ENCODE measurements at regions not wholly inside any gene's neighbourhood (a gene's known extent, or its start where the extent isn't known, plus 50 kb on each side); places are given as distances from the start of the nearest gene placed in this dataset.
A peak's percentile ranks its signal among the peaks of the same experiment; 100 is the strongest.

GRCh38 chr18:25464227-25464626 is 112.3 kb upstream of the ZNF521 start:
- H3K4me3 ChIP-seq (ENCODE audit: low read depth, low read length) = no peak overlapping the region
- peak; percentile 61 for DNase-seq (ENCODE audit: low read depth)
- TF ChIP-seq CTCF (conservative IDR thresholded peaks at IDR 0.05; ENCODE audit: low read depth, low read length) = no peak

GRCh38 chr18:25463726-25464125 is 111.8 kb upstream of the ZNF521 start:
- no peak overlapping the region for H3K4me3 ChIP-seq (ENCODE audit: low read depth, low read length)
- DNase-seq (ENCODE audit: low read depth) = no peak
- no peak for TF ChIP-seq CTCF (conservative IDR thresholded peaks at IDR 0.05; ENCODE audit: low read depth, low read length)

- no peak overlapping the region for H3K4me3 ChIP-seq (ENCODE audit: low read depth, low read length)
- TF ChIP-seq CTCF (conservative IDR thresholded peaks at IDR 0.05; ENCODE audit: low read depth, low read length) = no peak
- no peak for DNase-seq (ENCODE audit: low read depth)
Observed at GRCh38 chr18:25459814-25460213, 107.8 kb upstream of the ZNF521 start.

- no peak overlapping the region for H3K4me3 ChIP-seq (ENCODE audit: low read depth, low read length)
- DNase-seq (ENCODE audit: low read depth) = peak; percentile 25
- no peak for TF ChIP-seq CTCF (conservative IDR thresholded peaks at IDR 0.05; ENCODE audit: low read depth, low read length)
Observed at GRCh38 chr18:25457601-25458000, 105.6 kb upstream of the ZNF521 start.

- no peak for TF ChIP-seq CTCF (conservative IDR thresholded peaks at IDR 0.05; ENCODE audit: low read depth, low read length)
- no peak overlapping the region for H3K4me3 ChIP-seq (ENCODE audit: low read depth, low read length)
- DNase-seq (ENCODE audit: low read depth) = peak; percentile 25
Observed at GRCh38 chr18:25457126-25457525, 105.2 kb upstream of the ZNF521 start.

- no peak overlapping the region for H3K4me3 ChIP-seq (ENCODE audit: low read depth, low read length)
- DNase-seq (ENCODE audit: low read depth) = no peak
- no peak for TF ChIP-seq CTCF (conservative IDR thresholded peaks at IDR 0.05; ENCODE audit: low read depth, low read length)
Observed at GRCh38 chr18:25456334-25457010, 104.5 kb upstream of the ZNF521 start.

GRCh38 chr18:25455646-25456045 is 103.7 kb upstream of the ZNF521 start:
- H3K4me3 ChIP-seq (ENCODE audit: low read depth, low read length) = no peak overlapping the region
- TF ChIP-seq CTCF (conservative IDR thresholded peaks at IDR 0.05; ENCODE audit: low read depth, low read length) = no peak
- no peak for DNase-seq (ENCODE audit: low read depth)
